NCI-H748 treated with DMSO at 0.1 percent for 48 hours (cell line): ENCODE measurements at regions not wholly inside any gene's neighbourhood (a gene's known extent, or its start where the extent isn't known, plus 50 kb on each side); places are given as distances from the start of the nearest gene placed in this dataset.

Experiments used
- DNase-seq: peaks from one replicate; lab custom pipeline; 2025; lab: John Stamatoyannopoulos, UW

DNA sequence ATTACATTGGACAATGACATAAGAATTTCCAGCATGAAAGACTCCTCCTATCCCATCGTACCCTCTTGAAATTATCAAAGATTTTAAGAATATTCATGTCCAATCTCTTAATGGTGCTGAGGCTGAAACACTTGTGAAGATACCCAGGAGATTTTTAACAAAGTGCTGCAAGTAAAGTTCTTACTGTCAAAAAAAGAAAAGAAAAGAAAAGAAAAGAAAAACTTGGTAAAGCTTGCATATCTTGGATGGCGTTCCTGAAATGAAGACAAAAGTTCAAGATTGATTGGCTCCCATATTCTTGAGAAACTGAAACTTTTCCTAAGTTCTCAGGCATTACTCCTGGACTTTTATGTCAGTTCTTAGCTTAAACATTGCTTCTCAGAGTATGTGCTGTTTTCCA, 1010.5 kb upstream of the PIK3C3 start:
- DNase-seq = no peak

DNA sequence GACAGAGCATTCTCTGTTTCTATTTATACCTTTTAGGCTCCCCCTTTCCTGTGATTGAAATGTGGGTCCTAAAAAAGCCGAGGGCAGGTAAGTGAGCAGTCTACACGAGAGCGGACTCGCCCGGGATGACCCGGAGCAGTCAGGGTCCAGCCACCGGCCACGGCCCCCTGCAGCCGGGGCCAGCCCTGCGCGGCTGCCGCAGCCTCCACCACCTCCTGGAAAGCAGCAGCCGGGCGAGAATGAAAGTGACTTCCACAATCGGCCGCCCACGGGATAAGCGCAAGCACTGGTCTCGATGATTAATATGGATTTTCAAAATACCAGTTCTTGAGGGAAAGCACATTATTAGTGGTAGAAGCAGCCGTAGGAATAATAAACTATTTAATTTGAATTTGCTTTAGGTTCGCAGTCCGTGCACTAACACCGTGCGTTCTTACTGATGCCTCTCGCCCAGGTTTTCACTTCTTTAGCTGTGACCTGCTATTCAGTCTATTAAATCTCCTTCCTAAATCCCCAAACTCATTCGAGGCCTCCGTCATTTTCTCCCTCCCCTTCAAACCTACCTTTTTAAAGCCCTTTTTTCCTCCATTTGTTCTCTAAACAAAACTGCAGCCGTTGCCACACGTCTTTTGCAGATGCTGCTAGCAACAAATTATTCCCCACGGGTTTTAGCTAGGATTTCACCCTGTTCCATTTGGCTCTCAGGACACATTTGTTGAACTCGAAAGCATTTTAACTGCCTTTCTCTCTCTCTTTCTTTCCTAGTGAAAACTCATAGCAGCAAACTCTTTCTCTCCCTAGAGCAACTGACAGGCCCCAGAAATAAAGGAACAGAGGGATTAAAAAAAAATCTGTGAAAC, 1015.1 kb upstream of the PIK3C3 start:
- DNase-seq = peak; percentile 82

DNA sequence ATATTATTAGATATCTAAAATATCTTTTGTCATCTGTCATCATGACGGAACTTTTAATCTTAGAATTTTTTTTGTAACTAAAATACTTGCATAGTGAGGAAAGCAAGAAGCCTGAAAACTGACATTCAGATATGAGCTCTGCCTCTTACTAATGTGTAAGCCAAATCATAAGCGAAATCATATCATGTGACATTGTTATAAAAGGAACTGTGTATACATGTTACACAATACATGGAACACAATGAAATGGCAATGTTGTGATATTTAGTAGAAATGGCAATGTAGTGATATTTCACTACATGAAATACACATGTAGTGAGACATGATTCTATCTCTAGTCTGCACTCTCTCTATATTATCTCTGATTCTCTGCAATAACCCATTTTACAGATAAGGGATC, 1016.4 kb upstream of the PIK3C3 start:
- no peak for DNase-seq

GRCh38 chr18:40937386-40937785, 1017.6 kb upstream of the PIK3C3 start:
- no peak for DNase-seq

GRCh38 chr18:40935423-40935822, 1019.6 kb upstream of the PIK3C3 start:
- DNase-seq = no peak

GRCh38 chr18:40932862-40933261, 1022.2 kb upstream of the PIK3C3 start:
- peak; percentile 26 for DNase-seq

DNA sequence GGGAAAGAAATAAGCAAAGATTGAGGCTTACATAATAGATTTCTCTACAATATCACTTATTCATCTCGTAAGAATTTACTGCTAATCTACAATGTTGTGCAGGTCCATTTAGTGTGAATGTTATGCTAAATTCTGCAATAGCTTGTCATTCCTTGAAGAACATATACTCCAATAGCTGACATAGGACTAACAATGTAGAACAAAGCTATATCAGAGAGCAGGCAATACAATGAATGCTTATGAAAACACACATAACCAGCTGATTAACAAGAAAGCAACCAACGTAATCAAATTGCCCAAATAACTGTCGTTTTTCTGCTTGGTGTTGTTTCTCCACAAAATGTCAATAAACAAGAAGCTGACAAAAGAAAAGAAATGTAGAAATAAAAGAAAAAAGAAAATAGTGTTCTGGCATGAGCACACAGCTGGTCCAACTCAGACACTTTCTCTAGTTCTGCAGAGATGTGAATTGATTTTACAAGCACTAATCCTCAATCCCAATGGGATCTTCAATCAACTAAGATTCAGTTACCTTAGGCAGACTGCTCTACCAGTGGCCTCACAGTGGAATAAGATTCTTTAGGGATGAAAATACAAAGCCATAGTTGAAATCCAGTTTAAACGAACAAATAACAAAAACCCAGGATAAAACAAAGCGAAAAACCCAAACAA, 1024.7 kb upstream of the PIK3C3 start:
- no peak for DNase-seq

DNA sequence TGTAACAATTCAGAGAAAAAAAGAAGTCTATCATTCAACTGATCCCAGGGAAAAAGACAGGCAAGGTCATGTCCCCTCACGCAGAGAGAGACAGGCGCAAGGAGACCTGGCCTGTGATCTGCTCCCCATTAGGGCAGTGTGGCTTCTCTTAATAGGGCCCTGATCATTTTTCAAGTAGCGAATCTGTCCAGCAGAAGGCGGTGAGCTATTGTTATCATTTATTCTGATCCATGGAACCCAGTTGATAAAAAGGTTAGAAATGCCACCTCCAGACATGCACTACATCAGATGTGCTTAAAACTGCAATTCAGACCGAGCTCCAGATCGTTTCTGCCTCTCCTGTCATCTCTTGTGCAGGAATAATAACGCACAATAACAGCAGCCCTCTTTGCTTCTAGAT, 1025.6 kb upstream of the PIK3C3 start:
- DNase-seq = no peak

DNA sequence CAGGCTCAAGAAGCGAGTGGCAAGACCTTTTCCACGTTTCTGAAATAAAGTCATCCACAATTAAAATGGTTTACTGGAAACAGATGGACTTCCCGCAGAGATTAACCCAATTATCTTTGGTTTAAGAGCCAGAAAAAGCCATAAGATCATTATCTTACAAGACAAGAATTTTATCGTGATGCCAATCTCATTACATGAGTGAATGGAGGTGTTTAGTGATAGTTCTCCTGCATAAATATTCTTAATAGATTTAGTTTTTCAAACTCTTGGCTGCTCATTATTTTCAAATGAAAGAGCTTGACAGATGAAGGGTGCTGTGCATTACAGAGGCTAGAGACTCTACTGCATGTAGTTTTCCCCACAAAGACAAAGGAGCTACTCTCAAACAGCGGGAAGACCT, 1028.4 kb upstream of the PIK3C3 start:
- no peak for DNase-seq

DNA sequence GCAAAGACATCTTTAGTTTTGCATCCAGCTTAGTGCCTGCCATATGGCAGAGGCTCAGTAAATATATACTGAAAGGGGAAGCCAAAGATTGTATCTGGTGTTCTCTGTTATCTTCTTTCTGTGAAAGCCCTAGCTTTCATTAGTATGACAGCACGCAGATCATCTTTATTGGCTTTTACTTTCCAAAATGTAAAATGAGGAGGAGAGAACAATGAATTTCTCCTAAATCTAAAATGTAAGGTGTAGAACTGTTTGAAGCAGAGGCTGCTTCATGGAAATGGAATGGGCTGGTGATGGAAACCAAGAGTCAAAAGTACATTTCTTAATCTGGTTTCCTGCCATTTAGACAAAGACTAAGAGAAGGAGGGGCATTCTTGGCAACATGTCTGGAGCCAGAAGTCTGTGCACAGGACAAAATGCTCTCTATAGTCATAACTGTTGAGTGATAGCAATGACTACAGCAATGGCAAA, 1029.9 kb upstream of the PIK3C3 start:
- no peak for DNase-seq

DNA sequence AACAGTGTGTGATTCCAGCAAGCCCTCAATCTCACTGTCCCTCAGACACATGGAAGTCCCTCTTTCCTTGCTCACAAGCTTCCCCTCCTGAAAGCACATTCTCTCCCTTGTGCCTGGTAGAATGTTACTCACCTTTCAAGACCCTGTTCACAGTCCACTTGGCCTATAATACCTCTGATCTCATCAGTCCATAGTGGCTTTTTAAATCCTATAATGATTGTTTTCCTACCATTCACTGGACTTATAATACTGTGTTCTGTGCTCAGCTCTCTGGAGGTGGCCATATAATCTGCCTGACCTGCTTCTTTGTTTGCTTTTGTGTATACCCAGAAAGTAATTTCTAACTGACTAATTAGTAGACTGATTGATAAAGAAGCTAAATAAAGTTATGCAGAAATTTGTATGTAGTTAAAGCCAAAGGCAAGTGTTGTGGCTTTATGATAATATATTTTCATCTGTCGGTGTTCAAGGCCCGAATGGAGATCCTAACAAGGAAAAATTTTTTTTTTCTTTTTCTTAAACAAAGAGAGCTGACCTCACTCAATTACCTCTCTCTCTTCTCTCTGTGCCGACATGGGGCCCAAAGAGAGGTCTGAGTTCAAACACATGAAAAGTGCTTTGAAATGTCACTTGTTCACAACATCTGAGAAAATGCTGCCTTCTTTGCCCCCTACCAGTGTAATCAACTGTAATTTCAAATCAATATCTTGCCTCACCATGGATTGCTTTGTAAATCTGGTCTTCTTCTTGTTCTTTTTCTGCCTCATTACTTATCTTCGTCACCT, 1033.0 kb upstream of the PIK3C3 start:
- DNase-seq = peak; percentile 40

DNA sequence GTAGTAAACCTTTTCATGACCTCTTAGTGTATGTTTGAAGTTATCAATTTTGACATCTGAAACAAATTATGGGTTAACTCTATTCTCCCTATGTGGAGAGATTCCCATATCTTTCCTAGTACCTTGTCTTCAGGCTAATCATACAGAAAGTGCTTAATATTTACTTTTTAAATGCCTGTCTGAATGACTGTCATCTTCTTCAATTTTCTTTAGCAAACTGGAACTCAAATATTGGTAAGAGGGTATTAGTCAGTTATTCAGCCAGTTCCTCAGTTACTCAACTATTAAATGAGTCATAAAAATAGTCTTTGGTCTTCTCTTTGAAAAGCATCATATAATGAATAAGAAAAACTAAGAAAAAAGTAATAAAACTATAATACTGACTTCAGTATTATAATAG, 1038.0 kb upstream of the PIK3C3 start:
- no peak for DNase-seq

DNA sequence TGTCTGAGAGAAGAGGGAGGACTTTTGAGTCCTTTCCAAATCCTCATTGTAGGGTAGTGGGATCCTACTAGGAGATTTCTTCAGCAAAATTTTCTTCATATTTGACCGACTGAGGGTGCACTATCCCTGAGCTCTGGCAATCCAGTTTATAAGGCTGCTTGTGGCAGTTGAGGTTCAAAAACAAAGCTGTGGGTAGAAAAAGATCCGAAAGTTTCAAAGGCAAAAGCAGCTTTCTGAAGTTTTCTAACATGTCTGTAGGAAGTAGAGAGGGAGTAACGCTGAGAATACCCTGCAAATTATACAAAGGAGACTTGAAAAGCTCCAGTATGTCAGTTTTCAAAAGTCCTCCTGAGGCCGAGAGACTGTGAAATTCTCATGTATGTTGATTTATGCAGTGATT, 1039.3 kb upstream of the PIK3C3 start:
- no peak for DNase-seq

- DNase-seq = no peak
Measured at GRCh38 chr18:40911582-40912254, 1043.3 kb upstream of the PIK3C3 start.

GRCh38 chr18:40911041-40911440, 1044.0 kb upstream of the PIK3C3 start:
- DNase-seq = no peak

- DNase-seq = peak; percentile 68
Measured at GRCh38 chr18:40907842-40908241, 1047.2 kb upstream of the PIK3C3 start.

DNA sequence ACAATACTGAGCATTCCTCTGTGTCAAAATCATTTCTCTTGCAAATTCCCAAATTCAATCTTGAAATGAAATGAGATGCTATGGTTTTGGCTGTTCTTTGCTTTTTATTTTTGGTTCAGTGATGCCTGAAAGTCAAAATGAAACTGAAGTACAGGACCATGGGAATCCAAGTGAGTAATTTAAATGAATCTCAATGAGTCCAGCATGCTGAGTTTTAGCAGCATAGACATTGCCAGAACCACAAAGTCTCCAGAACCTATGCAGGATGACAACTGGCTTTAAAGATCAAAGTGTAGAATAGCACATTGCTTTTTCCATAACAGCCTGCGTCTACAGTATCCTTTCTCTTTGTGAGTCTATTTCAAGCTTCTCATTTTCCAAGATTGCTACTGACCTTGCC, 1050.7 kb upstream of the PIK3C3 start:
- DNase-seq = no peak

- no peak for DNase-seq
Measured at GRCh38 chr18:40902436-40902835, 1052.6 kb upstream of the PIK3C3 start.

- no peak for DNase-seq
Measured at GRCh38 chr18:40897884-40898283, 1057.2 kb upstream of the PIK3C3 start.

DNA sequence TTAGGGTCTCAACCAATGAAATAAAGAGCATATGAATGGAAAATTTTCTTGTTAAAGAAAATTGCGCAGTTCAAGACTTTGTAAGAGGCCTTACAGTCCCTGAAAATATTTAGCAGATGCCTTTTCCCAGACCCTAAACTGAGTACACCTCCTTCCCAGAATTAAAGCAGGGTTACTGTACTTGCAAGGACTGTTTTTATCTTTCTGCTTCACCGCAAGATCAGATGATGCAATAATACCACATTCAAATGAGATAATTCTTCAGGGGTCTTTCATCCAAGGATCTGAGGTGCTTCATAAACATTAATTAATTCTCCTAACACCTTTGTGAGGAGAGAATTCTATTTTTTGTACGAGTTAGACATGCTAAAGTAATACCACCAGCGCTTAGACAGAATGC, 1071.8 kb upstream of the PIK3C3 start:
- DNase-seq = no peak

DNA sequence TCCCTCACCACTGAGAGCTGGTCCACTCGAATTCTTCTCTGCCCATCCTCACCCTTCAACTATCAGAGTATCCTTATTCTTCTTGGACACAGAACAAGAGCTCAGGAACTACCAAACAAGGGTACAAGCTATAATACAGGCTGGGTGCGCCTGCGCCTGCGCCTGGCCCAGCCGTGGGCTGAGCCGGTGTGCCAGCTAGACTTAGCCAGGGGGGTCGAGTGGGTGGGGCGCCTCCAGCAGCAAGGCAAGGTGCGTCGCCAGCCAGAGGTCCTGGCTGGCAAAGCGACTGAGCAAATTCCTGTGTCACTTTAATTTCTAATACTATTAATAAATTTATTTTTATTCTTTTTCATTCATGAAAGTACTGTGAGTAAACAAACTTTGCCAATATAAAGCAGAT, 1072.6 kb upstream of the PIK3C3 start:
- DNase-seq = no peak

DNA sequence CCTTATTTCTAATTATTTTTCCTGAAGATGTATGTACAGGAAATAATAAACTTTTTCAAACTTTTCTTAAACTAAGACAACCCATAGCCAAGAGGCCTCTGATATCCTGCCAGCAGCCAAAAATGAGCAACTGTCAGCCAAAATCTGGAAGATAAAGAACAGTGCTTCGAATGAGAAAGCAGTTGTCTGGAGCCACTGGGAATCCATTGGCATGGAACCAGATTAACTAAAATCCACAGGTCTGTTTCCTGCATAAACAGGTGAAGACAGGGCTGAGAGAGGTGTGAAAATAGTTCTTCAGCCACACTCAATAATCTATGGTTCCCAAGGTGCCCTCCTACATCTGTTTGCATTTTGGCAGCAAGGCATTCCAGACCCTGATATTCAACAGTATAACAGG, 1076.7 kb upstream of the PIK3C3 start:
- DNase-seq = no peak
